ENCODE measurements at regions not wholly inside any gene's neighbourhood (a gene's known extent, or its start where the extent isn't known, plus 50 kb on each side); places are given as distances from the start of the nearest gene placed in this dataset.

DNA sequence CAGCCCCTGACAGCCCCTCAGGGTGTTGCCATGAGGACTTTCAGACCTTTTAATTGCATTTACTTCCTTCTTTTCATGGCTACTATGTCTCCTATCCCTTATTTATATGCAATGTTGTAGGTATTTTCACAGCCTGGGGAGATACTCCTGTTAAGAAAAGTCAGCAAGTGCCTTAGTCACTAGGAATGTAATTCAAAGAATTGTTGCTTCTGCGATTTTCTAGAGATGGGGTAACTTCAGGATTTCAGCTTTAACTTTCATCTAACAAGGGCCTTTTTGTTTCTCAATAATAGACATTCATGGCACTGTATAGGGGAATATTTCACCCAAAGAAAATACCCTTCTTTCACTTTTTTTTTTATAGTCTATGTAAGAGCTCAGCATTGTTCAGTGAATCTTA is 533.3 kb upstream of the MIS18BP1 start:
- TF ChIP-seq FOS (IDR thresholded peaks at IDR 0.05; ENCODE audit: low read depth, low read length) (no peak), CEBPB (IDR thresholded peaks at IDR 0.05; ENCODE audit: low read depth, low read length) (no peak), MAFK (IDR thresholded peaks at IDR 0.05; ENCODE audit: low read depth, low read length) (no peak), MAZ (IDR thresholded peaks at IDR 0.05; ENCODE audit: borderline replicate concordance, low read depth, low read length) (no peak), POLR2A (IDR thresholded peaks at IDR 0.05; ENCODE audit: low read depth, low read length) (no peak), BHLHE40 (IDR thresholded peaks at IDR 0.05; ENCODE audit: low read depth, low read length) (no peak), USF2 (IDR thresholded peaks at IDR 0.05; ENCODE audit: low read depth, low read length) (no peak), MXI1 (IDR thresholded peaks at IDR 0.05; ENCODE audit: borderline replicate concordance, low read depth, low read length) (no peak), RAD21 (IDR thresholded peaks at IDR 0.05; ENCODE audit: low read length) (no peak), SMC3 (IDR thresholded peaks at IDR 0.05; ENCODE audit: low read depth, low read length) (no peak), RCOR1 (IDR thresholded peaks at IDR 0.05; ENCODE audit: insufficient replicate concordance, low read length) (no peak), CTCF (conservative IDR thresholded peaks at IDR 0.05; ENCODE audit: low read depth, low read length) (no peak), RFX5 (IDR thresholded peaks at IDR 0.05; ENCODE audit: low read depth, low read length) (no peak), CHD1 (IDR thresholded peaks at IDR 0.05; ENCODE audit: low read depth, low read length) (no peak), ELK1 (IDR thresholded peaks at IDR 0.05; ENCODE audit: borderline replicate concordance, low read depth, low read length) (no peak), NFE2L2 (IDR thresholded peaks at IDR 0.05; ENCODE audit: low read depth, low read length) (no peak)
- dilution Hi-C loops (cut with HindIII; ENCODE audit: low sequenced_read_pairs, unreplicated experiment) (no loop called here), intact Hi-C loops (cut with micrococcal nuclease) (no loop called here)

More for the DNA sequence above, 533.3 kb upstream of the MIS18BP1 start:
- no peak overlapping the region for H3K18ac ChIP-seq (ENCODE audit: low read depth, low read length)
- no peak overlapping the region for H3K9ac ChIP-seq (ENCODE audit: low read depth, low read length)
- POLR2A ChIA-PET (ENCODE audit: unreplicated experiment) = no interaction called here
- in situ Hi-C loops (cut with MboI; ENCODE audit: low sequenced_read_pairs) = no loop called here
- no peak overlapping the region for H2BK120ac ChIP-seq (ENCODE audit: low read depth, low read length)
- H3K27ac ChIP-seq (ENCODE audit: insufficient read depth, low read length) = no peak overlapping the region
- H3K4me3 ChIP-seq (ENCODE audit: insufficient read depth, low read depth, low read length) = no peak overlapping the region
- H2BK5ac ChIP-seq (ENCODE audit: low read depth, low read length, poor library complexity, severe bottlenecking) = no peak overlapping the region
- H2AK5ac ChIP-seq (ENCODE audit: low read depth, low read length) = no peak overlapping the region
- no peaks in the 10 kb centered on the region for H3K4me1 ChIP-seq (ENCODE audit: control insufficient read depth, insufficient read depth, low read length)
- WGBS, 2 experiments (ENCODE audit: extremely low coverage in 2 of 2, insufficient read length in 1 of 2) = no CpG with 5 or more reads among the region's 1 CpG
- CTCF ChIA-PET = no interaction called here
- H3K56ac ChIP-seq (ENCODE audit: extremely low read depth, insufficient read depth, low read length) = no peak overlapping the region
- no peaks in the 10 kb centered on the region for H3K9me1 ChIP-seq (ENCODE audit: insufficient read depth, low read length)
- H2BK20ac ChIP-seq (ENCODE audit: low read depth, low read length) = no peak overlapping the region
- ATAC-seq (ENCODE audit: low read depth) (no peak), DNase-seq (no peak)
- no peaks in the 10 kb centered on the region for H4K20me1 ChIP-seq (ENCODE audit: insufficient read depth, low read length)
- H2BK15ac ChIP-seq (ENCODE audit: low read depth, low read length) = no peak overlapping the region
- H4K8ac ChIP-seq (ENCODE audit: low read depth in 2 of 2, low read length in 2 of 2) = no peak overlapping the region
- H3K14ac ChIP-seq (replicated peaks; ENCODE audit: low read depth, low read length) = no peak overlapping the region
- H2AFZ ChIP-seq (replicated peaks; ENCODE audit: low read length, poor library complexity) = no peak overlapping the region
- H2AK9ac ChIP-seq (replicated peaks; ENCODE audit: low read depth, low read length, poor library complexity) = no peak overlapping the region
- H3K4me2 ChIP-seq (ENCODE audit: low read depth, low read length) = no peak overlapping the region
- no peak overlapping the region for H3K4ac ChIP-seq (ENCODE audit: low read depth, low read length)
- H3K9me3 ChIP-seq (ENCODE audit: control insufficient read depth, insufficient read depth, low read length) = peaks cover 11% of the 10 kb centered on the region
- no TSS peak for BruUV-seq (replicated peaks)
- no peaks in the 10 kb centered on the region for H3K79me1 ChIP-seq (ENCODE audit: low read depth in 1 of 2, low read length in 2 of 2)
- H4K91ac ChIP-seq (ENCODE audit: insufficient read depth, low read depth, low read length) = no peak overlapping the region
- H4K5ac ChIP-seq (ENCODE audit: low read depth, low read length) = no peak overlapping the region
- H3K36me3 ChIP-seq (ENCODE audit: control insufficient read depth, insufficient read depth, low read length) = no peaks in the 10 kb centered on the region
- H3K27me3 ChIP-seq (ENCODE audit: control insufficient read depth, insufficient read depth, low read length) = no peaks in the 10 kb centered on the region
- H3K23ac ChIP-seq (ENCODE audit: low read depth, low read length) = no peak overlapping the region
